ENCODE measurements at regions not wholly inside any gene's neighbourhood (a gene's known extent, or its start where the extent isn't known, plus 50 kb on each side); places are given as distances from the start of the nearest gene placed in this dataset.

GRCh38 chrX:13144927-13145655 lies 100.7 kb upstream of the FAM9C start:
- Mint-ChIP-seq H3K4me3 (no peak overlapping the region), H3K9me3 (peaks cover 14% of the 10 kb centered on the region), H3K27ac (no peak overlapping the region), H3K4me1 (ENCODE audit: unreplicated experiment) (no peaks in the 10 kb centered on the region), H3K36me3 (no peaks in the 10 kb centered on the region), H3K27me3 (no peaks in the 10 kb centered on the region)
- TF ChIP-seq CTCF (conservative IDR thresholded peaks at IDR 0.05) = no peak
- DNase-seq (ENCODE audit: extremely low spot score, unreplicated experiment) = no peak

- no peak overlapping the region for H3K27ac Mint-ChIP-seq
- DNase-seq (ENCODE audit: extremely low spot score, unreplicated experiment) = no peak
- H3K4me1 Mint-ChIP-seq (ENCODE audit: unreplicated experiment) = no peaks in the 10 kb centered on the region
- no peaks in the 10 kb centered on the region for H3K27me3 Mint-ChIP-seq
- H3K4me3 Mint-ChIP-seq = no peak overlapping the region
- H3K9me3 Mint-ChIP-seq = peaks cover 10% of the 10 kb centered on the region
- no peaks in the 10 kb centered on the region for H3K36me3 Mint-ChIP-seq
- TF ChIP-seq CTCF (conservative IDR thresholded peaks at IDR 0.05) = no peak
Observed at GRCh38 chrX:13142891-13143290, 98.5 kb upstream of the FAM9C start.

GRCh38 chrX:13140007-13140406 lies 95.6 kb upstream of the FAM9C start:
- Mint-ChIP-seq H3K9me3 (no peaks in the 10 kb centered on the region), H3K4me1 (ENCODE audit: unreplicated experiment) (no peaks in the 10 kb centered on the region), H3K36me3 (no peaks in the 10 kb centered on the region), H3K4me3 (no peak overlapping the region), H3K27me3 (no peaks in the 10 kb centered on the region), H3K27ac (no peak overlapping the region)
- DNase-seq (ENCODE audit: extremely low spot score, unreplicated experiment) = no peak
- no peak for TF ChIP-seq CTCF (conservative IDR thresholded peaks at IDR 0.05)

- Mint-ChIP-seq H3K4me1 (ENCODE audit: unreplicated experiment) (peaks cover 5% of the 10 kb centered on the region), H3K36me3 (no peaks in the 10 kb centered on the region), H3K27ac (no peak overlapping the region), H3K27me3 (no peaks in the 10 kb centered on the region), H3K4me3 (no peak overlapping the region), H3K9me3 (no peaks in the 10 kb centered on the region)
- TF ChIP-seq CTCF (conservative IDR thresholded peaks at IDR 0.05) = no peak
- DNase-seq (ENCODE audit: extremely low spot score, unreplicated experiment) = no peak
Observed at GRCh38 chrX:13131396-13132137, 87.1 kb upstream of the FAM9C start.

- Mint-ChIP-seq H3K4me1 (ENCODE audit: unreplicated experiment) (peaks cover 5% of the 10 kb centered on the region), H3K27me3 (no peaks in the 10 kb centered on the region), H3K27ac (no peak overlapping the region), H3K9me3 (no peaks in the 10 kb centered on the region), H3K4me3 (no peak overlapping the region), H3K36me3 (no peaks in the 10 kb centered on the region)
- TF ChIP-seq CTCF (conservative IDR thresholded peaks at IDR 0.05) = no peak
- DNase-seq (ENCODE audit: extremely low spot score, unreplicated experiment) = no peak
Observed at GRCh38 chrX:13130816-13131215, 86.4 kb upstream of the FAM9C start.

Data from type B pancreatic cell (in vitro differentiated cells).